HepG2 (cell line): ENCODE measurements at regions not wholly inside any gene's neighbourhood (a gene's known extent, or its start where the extent isn't known, plus 50 kb on each side); places are given as distances from the start of the nearest gene placed in this dataset.

Experiments
- ATAC-seq: fragments of 200-7000 bp; cut with Tn5 transposase; 3 replicates; pipeline ENCODE4 v1.9.1; 2020; ENCODE audit warnings: mild to moderate bottlenecking, moderate library complexity
- BruUV-seq: library from RNA; stranded (reverse); fragments of 400-500 nt; replicated peaks from 2 replicates; lab custom pipeline; 2021; lab: Mats Ljungman, UMichigan
- CTCF ChIA-PET: fragments of 300-600 bp; formaldehyde crosslinking; extraction: SDS; loops from one replicate; lab custom pipeline; 2021; ENCODE audit warnings: low total read pairs, inconsistent platforms, low intra/inter-chr PET ratio; lab: Yijun Ruan, JAX
- POLR2A ChIA-PET: fragments of 350-600 bp; sonication (Branson Sonifier 250); formaldehyde crosslinking; loops from one replicate; lab custom pipeline; 2020; ENCODE audit warnings: antibody characterized with exemption, inconsistent platforms; lab: Yijun Ruan, JAX
- DNase-seq: peaks from one replicate; pipeline ENCODE4 v3.0.0-alpha.2; 2015; ENCODE audit warnings: low spot score
- FAIRE-seq: peaks from 3 replicates; lab custom pipeline; 2011; peaks lifted over from hg19 to GRCh38; lab: Jason Lieb, UNC
- H2AFZ ChIP-seq: one replicate; pipeline ENCODE4 v1.6.1; 2011; ENCODE audit warnings: low read length, inconsistent platforms
- H3K27ac ChIP-seq: fragments of 300-600 bp; 3 replicates; pipeline ENCODE4 v1.8.0; 2011; ENCODE audit warnings: mixed run types, mild to moderate bottlenecking, mixed read lengths, low read length, inconsistent platforms; ENCODE audit not compliant: insufficient read depth; ENCODE audit errors: extremely low read length
- H3K27me3 ChIP-seq, 2 experiments: fragments of 200-600 bp in 1 of 2; 2 replicates in 1 of 2; 3 replicates in 1 of 2; pipeline versions ENCODE4 v1.6.0 to v1.8.0; 2011; ENCODE audit warnings: low read length in 2 of 2, mild to moderate bottlenecking in 2 of 2, moderate library complexity in 2 of 2, inconsistent platforms in 1 of 2; ENCODE audit not compliant: insufficient read depth in 2 of 2, control insufficient read depth in 1 of 2
- H3K36me3 ChIP-seq, 2 experiments: fragments of 200-600 bp in 1 of 2; replicated peaks in 1 of 2; 2 replicates in 1 of 2; 3 replicates in 1 of 2; pipeline versions ENCODE4 v1.5.1 to v1.8.0; 2011; ENCODE audit warnings: low read length in 2 of 2, inconsistent platforms in 1 of 2; ENCODE audit not compliant: insufficient read depth in 2 of 2, control insufficient read depth in 1 of 2
- H3K4me1 ChIP-seq: 2 replicates; pipeline ENCODE4 v1.5.1; 2012; ENCODE audit warnings: low read length, inconsistent platforms; ENCODE audit not compliant: insufficient read depth
- H3K4me2 ChIP-seq: 2 replicates; pipeline ENCODE4 v1.6.0; 2011; ENCODE audit warnings: low read depth, low read length, inconsistent platforms
- H3K4me3 ChIP-seq, 3 experiments: fragments of 200-600 bp in 1 of 3; sonication (generic), shearing (Covaris generic) in 1 of 3; replicated peaks in 1 of 3; 2 replicates each; pipeline ENCODE4 v1.5.1; 2011 to 2016; ENCODE audit warnings: low read length in 3 of 3, inconsistent platforms in 2 of 3, low read depth in 2 of 3, mild to moderate bottlenecking in 2 of 3, control low read depth in 1 of 3, mixed read lengths in 1 of 3; ENCODE audit not compliant: insufficient read depth in 1 of 3
- H3K79me2 ChIP-seq: one replicate; pipeline ENCODE4 v1.6.1; 2011; ENCODE audit warnings: low read length, inconsistent platforms; ENCODE audit not compliant: insufficient read depth
- H3K9ac ChIP-seq: 2 replicates; pipeline ENCODE4 v1.6.0; 2011; ENCODE audit warnings: mild to moderate bottlenecking, low read depth, low read length, inconsistent platforms; ENCODE audit not compliant: insufficient read depth
- H3K9me3 ChIP-seq: 2 replicates; pipeline ENCODE4 v1.5.1; 2012; ENCODE audit warnings: mild to moderate bottlenecking, low read length
- H4K20me1 ChIP-seq: 2 replicates; pipeline ENCODE4 v1.6.0; 2011; ENCODE audit warnings: inconsistent platforms, mild to moderate bottlenecking, low read length, moderate library complexity; ENCODE audit not compliant: insufficient read depth
- HNF1A ChIP-seq, 2 experiments: sonication (generic) in 1 of 2; formaldehyde crosslinking in 1 of 2; IDR thresholded peaks; 2 replicates each; pipeline versions ENCODE4 v1.4.0 to v1.6.1; 2016 to 2020; ENCODE audit warnings: borderline replicate concordance in 1 of 2, low read depth in 1 of 2, mild to moderate bottlenecking in 1 of 2, missing genetic modification reagents in 1 of 2
- KLF15 ChIP-seq: sonication (generic); formaldehyde crosslinking; IDR thresholded peaks from 2 replicates; pipeline ENCODE4 v1.8.1; 2023; ENCODE audit warnings: borderline replicate concordance, mild to moderate bottlenecking, inconsistent platforms, missing genetic modification reagents, mixed read lengths
- SMARCE1 ChIP-seq: fragments of 450-650 bp; IDR thresholded peaks from 2 replicates; pipeline ENCODE4 v1.6.1; 2017; ENCODE audit warnings: borderline replicate concordance
- ZBED4 ChIP-seq: sonication (generic); formaldehyde crosslinking; IDR thresholded peaks from 2 replicates; pipeline ENCODE4 v1.4.0; 2020; ENCODE audit warnings: missing genetic modification reagents, borderline replicate concordance
- ZBTB10 ChIP-seq: sonication (generic); formaldehyde crosslinking; IDR thresholded peaks from 2 replicates; pipeline ENCODE4 v1.4.0; 2020; ENCODE audit warnings: missing genetic modification reagents, borderline replicate concordance
- ZNF17 ChIP-seq: sonication (generic); formaldehyde crosslinking; IDR thresholded peaks from 2 replicates; pipeline ENCODE4 v1.5.0; 2020; ENCODE audit warnings: mild to moderate bottlenecking, missing genetic modification reagents
- ZNF317 ChIP-seq: sonication (generic); formaldehyde crosslinking; IDR thresholded peaks from 2 replicates; pipeline ENCODE4 v1.5.0; 2020; ENCODE audit warnings: mild to moderate bottlenecking, missing genetic modification reagents
- ZNF547 ChIP-seq: sonication (generic); formaldehyde crosslinking; IDR thresholded peaks from 2 replicates; pipeline ENCODE4 v1.5.1; 2020; ENCODE audit warnings: mild to moderate bottlenecking, missing genetic modification reagents
- WGBS: methylation state at CpG from one replicate; pipeline ENCODE4 v1.1.6; 2017; ENCODE audit warnings: low lambda C conversion rate; 5-methylcytosine and 5-hydroxymethylcytosine counted together
- in situ Hi-C: cut with HindIII; loops from 2 replicates; pipeline ENCODE4 v1.10.0; 2017; ENCODE audit warnings: low pct_unique_long_range_greater_than_20kb; ENCODE audit not compliant: extremely low pct_ligation_motif_present
- intact Hi-C: fragments of 100-400 bp; cut with micrococcal nuclease; formaldehyde crosslinking; loops from one replicate; pipeline ENCODE4 v1.10.0; 2022; ENCODE audit not compliant: unreplicated experiment

- TF ChIP-seq KLF15 (CRISPR knock-in tag) (no peak), ZNF547 (no peak), ZBED4 (no peak), ZNF317 (CRISPR knock-in tag) (no peak), SMARCE1 (no peak), ZNF17 (CRISPR knock-in tag) (no peak)
Measured at GRCh38 chr4:151829309-151829708, 68.5 kb upstream of the GATB start (continued).

- TF ChIP-seq ZBTB10 (no peak), HNF1A (IDR thresholded peaks at IDR 0.05; ENCODE audit: low read depth) (peak; percentile 39; the same call in 1 of the 2 replicates), HNF1A (CRISPR knock-in tag; IDR thresholded peaks at IDR 0.05; ENCODE audit: borderline replicate concordance) (no peak)
- no peaks in the 10 kb centered on the region for H3K9me3 ChIP-seq
- H4K20me1 ChIP-seq, result no peaks in the 10 kb centered on the region
- ChIA-PET CTCF (no interaction called here), POLR2A (no interaction called here)
- H2AFZ ChIP-seq, result no peak overlapping the region
- no peak overlapping the region for H3K27ac ChIP-seq
- BruUV-seq, result no TSS peak
- no peak overlapping the region for H3K9ac ChIP-seq
- no peaks in the 10 kb centered on the region for H3K79me2 ChIP-seq
- no peaks in the 10 kb centered on the region; a peak in 1 of 5 replicates for H3K27me3 ChIP-seq
- in situ Hi-C loops (no loop called here), intact Hi-C loops (no loop called here)
- FAIRE-seq (no peak), ATAC-seq (peak; percentile 76), DNase-seq (peak; percentile 23)
- no peak overlapping the region for H3K4me2 ChIP-seq
- WGBS, result 24% methylated on average over 4 of the region's 4 CpGs
- H3K36me3 ChIP-seq, result no peaks in the 10 kb centered on the region
- H3K4me1 ChIP-seq, result peaks cover 8% of the 10 kb centered on the region; the same call in 1 of the 2 replicates
- H3K4me3 ChIP-seq, result no peak overlapping the region
Measured at GRCh38 chr4:151824656-151825055, 63.8 kb upstream of the GATB start.
